GM12878 (cell line): ENCODE measurements at regions not wholly inside any gene's neighbourhood (a gene's known extent, or its start where the extent isn't known, plus 50 kb on each side); places are given as distances from the start of the nearest gene placed in this dataset.
A peak's percentile ranks its signal among the peaks of the same experiment; 100 is the strongest.

Experiments
- ATAC-seq: fragments of 200-7000 bp; cut with Tn5 transposase; 3 replicates; pipeline ENCODE4 v1.9.1; 2020; ENCODE audit warnings: mild to moderate bottlenecking, moderate library complexity
- BruUV-seq: library from RNA; stranded (reverse); fragments of 400-500 nt; replicated peaks from 2 replicates; lab custom pipeline; 2021; lab: Mats Ljungman, UMichigan
- CTCF ChIA-PET: fragments of 300-600 bp; sonication (Branson Sonifier 250); formaldehyde crosslinking; extraction: SDS; loops from one replicate; lab custom pipeline; 2021; ENCODE audit warnings: inconsistent platforms; lab: Yijun Ruan, JAX
- POLR2A ChIA-PET: fragments of 350-600 bp; formaldehyde crosslinking; extraction: SDS; loops from one replicate; lab custom pipeline; 2021; ENCODE audit warnings: inconsistent platforms; lab: Charles Lee
- RAD21 ChIA-PET: fragments of 300-600 bp; sonication (Branson Sonifier 250); formaldehyde crosslinking; loops from one replicate; lab custom pipeline; 2023; ENCODE audit warnings: antibody characterized with exemption; ENCODE audit not compliant: unreplicated experiment; lab: Charles Lee
- SMC1A ChIA-PET: fragments of 300-600 bp; sonication (Branson Sonifier 250); formaldehyde crosslinking; loops from one replicate; lab custom pipeline; 2023; ENCODE audit not compliant: unreplicated experiment, uncharacterized antibody; lab: Charles Lee
- DNase-seq: peaks from one replicate; pipeline ENCODE4 v3.0.0-alpha.2; 2011; ENCODE audit warnings: low read depth, low spot score
- FAIRE-seq: peaks from 3 replicates; lab custom pipeline; 2011; peaks lifted over from hg19 to GRCh38; lab: Jason Lieb, UNC
- H2AFZ ChIP-seq: 2 replicates; pipeline ENCODE4 v1.6.0; 2011; ENCODE audit warnings: low read depth, low read length, control low read depth; ENCODE audit not compliant: control insufficient read depth
- H3K27ac ChIP-seq: 2 replicates; pipeline ENCODE4 v1.5.1; 2011; ENCODE audit warnings: control low read depth; ENCODE audit not compliant: control insufficient read depth, insufficient read depth
- H3K27me3 ChIP-seq, 2 experiments: replicated peaks in 1 of 2; 2 replicates each; pipeline versions ENCODE4 v1.6.0 to v1.6.1; 2011; ENCODE audit warnings: low read length in 1 of 2; ENCODE audit not compliant: control insufficient read depth in 2 of 2, insufficient read depth in 2 of 2
- H3K36me3 ChIP-seq, 2 experiments: 2 replicates each; pipeline ENCODE4 v1.5.1; 2011; ENCODE audit warnings: low read length in 1 of 2; ENCODE audit not compliant: control insufficient read depth in 2 of 2, insufficient read depth in 2 of 2
- H3K4me1 ChIP-seq: 2 replicates; pipeline ENCODE4 v1.6.1; 2011; ENCODE audit warnings: mild to moderate bottlenecking, low read length, moderate library complexity, mixed read lengths; ENCODE audit not compliant: control insufficient read depth, insufficient read depth
- H3K4me2 ChIP-seq: 2 replicates; pipeline ENCODE4 v1.6.0; 2011; ENCODE audit warnings: control low read depth; ENCODE audit not compliant: control insufficient read depth, insufficient read depth
- H3K4me3 ChIP-seq: fragments of 200-600 bp; sonication (generic); 2 replicates; pipeline ENCODE4 v1.5.1; 2016
- H3K79me2 ChIP-seq: 2 replicates; pipeline ENCODE4 v1.6.0; 2011; ENCODE audit warnings: low read length; ENCODE audit not compliant: control insufficient read depth, insufficient read depth
- H3K9ac ChIP-seq: 2 replicates; pipeline ENCODE4 v1.8.0; 2011; ENCODE audit warnings: low read length, control low read depth, mixed read lengths; ENCODE audit not compliant: control insufficient read depth, insufficient read depth
- H3K9me3 ChIP-seq: replicated peaks from 3 replicates; pipeline ENCODE4 v1.5.1; 2011; ENCODE audit warnings: mild to moderate bottlenecking, low read length; ENCODE audit not compliant: control insufficient read depth, insufficient read depth
- H4K20me1 ChIP-seq: 2 replicates; pipeline ENCODE4 v1.6.0; 2011; ENCODE audit not compliant: control insufficient read depth, insufficient read depth
- ATF2 ChIP-seq: IDR thresholded peaks from 2 replicates; pipeline ENCODE4 v1.6.1; 2012; ENCODE audit warnings: low read length, inconsistent platforms
- CEBPZ ChIP-seq: fragments of 150-350 bp; IDR thresholded peaks from 2 replicates; pipeline ENCODE4 v1.6.1; 2016; ENCODE audit warnings: low read depth, low read length
- CHD2 ChIP-seq: IDR thresholded peaks from 2 replicates; pipeline ENCODE4 v1.6.1; 2011; ENCODE audit warnings: low read depth, low read length, improper control_type of control experiment, borderline replicate concordance
- NFYB ChIP-seq: IDR thresholded peaks from 2 replicates; pipeline ENCODE4 v1.6.1; 2011; ENCODE audit warnings: low read depth, mild to moderate bottlenecking, low read length, improper control_type of control experiment, moderate library complexity; ENCODE audit not compliant: insufficient read depth
- RCOR1 ChIP-seq: conservative IDR thresholded peaks from 2 replicates; pipeline ENCODE4 v1.6.1; 2012; ENCODE audit warnings: low read depth, low read length, improper control_type of control experiment
- SMARCA5 ChIP-seq: fragments of 450-650 bp; IDR thresholded peaks from 2 replicates; pipeline ENCODE4 v1.6.1; 2017; ENCODE audit warnings: mild to moderate bottlenecking
- STAT3 ChIP-seq: IDR thresholded peaks from 2 replicates; pipeline ENCODE4 v1.6.1; 2011; ENCODE audit warnings: low read depth, low read length, improper control_type of control experiment
- WGBS: methylation state at CpG from one replicate; pipeline ENCODE4 v1.1.6; 2016; ENCODE audit warnings: low lambda C conversion rate; ENCODE audit not compliant: insufficient replicate concordance, insufficient coverage; ENCODE audit errors: missing lambda C conversion rate; 5-methylcytosine and 5-hydroxymethylcytosine counted together
- in situ Hi-C: fragments of 300-500 bp; cut with MboI; formaldehyde crosslinking; loops from 9 replicates; pipeline ENCODE4 v1.14.3; 2018; ENCODE audit warnings: mixed read lengths
- intact Hi-C: fragments of 100-400 bp; cut with micrococcal nuclease; formaldehyde crosslinking; loops from one replicate; pipeline ENCODE4 v1.14.2; 2022; ENCODE audit not compliant: unreplicated experiment

- H3K4me2 ChIP-seq: no peak overlapping the region
- TF ChIP-seq SMARCA5: no peak
- TF ChIP-seq CHD2: no peak
- no peak for TF ChIP-seq CEBPZ
- no peak for TF ChIP-seq STAT3
- no peak for TF ChIP-seq NFYB
- TF ChIP-seq ATF2: no peak
- TF ChIP-seq RCOR1: no peak
- no TSS peak for BruUV-seq
- RAD21 ChIA-PET: no interaction called here
- WGBS: 49% methylated on average over 4 of the region's 4 CpGs
- no peaks in the 10 kb centered on the region for H3K36me3 ChIP-seq
- no peaks in the 10 kb centered on the region for H3K4me1 ChIP-seq
- SMC1A ChIA-PET: interaction anchor here (1.4 to 1.7 kb wide), 3 partner anchors 26 to 50 kb away, joined by 3 to 4 read pairs (median 3); no protein-coding TSS in a partner anchor
- FAIRE-seq (peak; percentile 13), DNase-seq (no peak), ATAC-seq (no peak)
- intact Hi-C loops: no loop called here
- no peak overlapping the region for H3K4me3 ChIP-seq
- H3K9me3 ChIP-seq: no peaks in the 10 kb centered on the region; the same call in 2 of the 3 replicates
- no peaks in the 10 kb centered on the region for H3K79me2 ChIP-seq
- no peaks in the 10 kb centered on the region for H3K27me3 ChIP-seq
- POLR2A ChIA-PET: no interaction called here
- H3K27ac ChIP-seq: no peak overlapping the region
- no peak overlapping the region for H2AFZ ChIP-seq
- no peaks in the 10 kb centered on the region for H4K20me1 ChIP-seq
- in situ Hi-C loops: no loop called here
- H3K9ac ChIP-seq: no peak overlapping the region
- CTCF ChIA-PET: no interaction called here
Observed at GRCh38 chr1:38446936-38447335, 400.3 kb upstream of the POU3F1 start.
